ENCODE measurements at regions not wholly inside any gene's neighbourhood (a gene's known extent, or its start where the extent isn't known, plus 50 kb on each side); places are given as distances from the start of the nearest gene placed in this dataset.

DNA sequence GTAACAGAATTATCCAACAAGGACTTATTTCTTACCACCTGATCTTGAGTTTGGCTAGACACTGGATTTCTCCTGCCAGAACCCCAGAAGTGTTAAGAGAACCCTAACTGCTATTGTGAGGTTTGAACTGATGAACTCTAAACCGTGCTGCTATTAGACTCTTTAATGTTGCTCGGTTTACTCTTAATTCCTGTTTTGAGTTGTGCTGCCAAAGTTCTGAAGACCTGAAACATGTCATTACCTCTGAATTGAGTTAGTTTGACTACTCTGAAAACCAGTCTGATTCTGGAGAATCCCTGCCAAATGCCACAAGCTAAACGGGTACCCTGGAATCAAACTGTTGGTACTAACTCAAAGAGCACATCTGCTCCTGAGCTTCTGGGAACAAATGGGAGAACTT, 215.5 kb downstream of the KLF12 start:
- Histone ChIP-seq H3K36me3 (no peaks in the 10 kb centered on the region), H3K27ac (no peak overlapping the region), H3K4me1 (peaks cover 0 to 39% (median 9%) of the 10 kb centered on the region in 4 donors), H3K4me3 (no peak overlapping the region), H3K27me3 (no peaks in the 10 kb centered on the region), H3K9me3 (no peaks in the 10 kb centered on the region)
- intact Hi-C loops (cut with DNase I; ENCODE audit: low total_unique reads): no loop called here
- DNase-seq: no peak
- TF ChIP-seq CTCF (IDR thresholded peaks at IDR 0.05): no peak

- H3K27ac ChIP-seq: peak overlapping the region in 1 of 2 donors; percentile 50
- no peak overlapping the region for H3K4me3 ChIP-seq
- H3K9me3 ChIP-seq: no peaks in the 10 kb centered on the region
- intact Hi-C loops (cut with DNase I; ENCODE audit: low total_unique reads): no loop called here
- H3K4me1 ChIP-seq: peaks cover 0 to 57% (median 20%) of the 10 kb centered on the region in 4 donors
- no peaks in the 10 kb centered on the region for H3K36me3 ChIP-seq
- TF ChIP-seq CTCF (IDR thresholded peaks at IDR 0.05): no peak
- H3K27me3 ChIP-seq: no peaks in the 10 kb centered on the region
- no peak for DNase-seq
Observed at GRCh38 chr13:73913751-73914518, 220.3 kb downstream of the KLF12 start.

- Histone ChIP-seq H3K4me3 (no peak overlapping the region), H3K9me3 (no peaks in the 10 kb centered on the region), H3K27ac (peak overlapping the region in 1 of 2 donors; percentile 35), H3K36me3 (no peaks in the 10 kb centered on the region), H3K27me3 (no peaks in the 10 kb centered on the region), H3K4me1 (peaks cover 0 to 50% (median 20%) of the 10 kb centered on the region in 4 donors)
- intact Hi-C loops (cut with DNase I; ENCODE audit: low total_unique reads): no loop called here
- no peak for TF ChIP-seq CTCF (IDR thresholded peaks at IDR 0.05)
- DNase-seq: no peak
Observed at GRCh38 chr13:73913079-73913740, 221.0 kb downstream of the KLF12 start.

DNA sequence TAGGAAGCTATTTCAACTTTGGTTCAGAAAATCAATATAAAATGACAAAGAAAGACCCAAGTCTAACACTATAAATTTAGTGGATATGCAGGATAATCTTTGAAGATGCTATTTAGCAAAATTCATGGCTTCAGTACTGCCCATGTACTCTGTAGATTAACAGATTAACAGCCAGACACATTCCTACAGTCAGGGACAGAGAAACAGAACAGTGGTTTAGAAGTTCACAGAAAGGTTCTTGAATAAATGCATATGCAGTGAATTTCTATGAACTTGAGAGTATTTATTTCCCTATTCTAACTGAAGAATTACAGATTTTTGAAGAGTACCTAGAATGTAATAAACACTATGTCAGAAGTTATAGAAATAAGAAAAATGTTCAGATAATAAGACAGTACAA, 222.8 kb downstream of the KLF12 start:
- Histone ChIP-seq H3K27me3 (no peaks in the 10 kb centered on the region), H3K4me3 (no peak overlapping the region), H3K9me3 (no peaks in the 10 kb centered on the region), H3K27ac (no peak overlapping the region), H3K4me1 (peaks cover 0 to 42% (median 20%) of the 10 kb centered on the region in 4 donors), H3K36me3 (no peaks in the 10 kb centered on the region)
- no peak for TF ChIP-seq CTCF (IDR thresholded peaks at IDR 0.05)
- no peak for DNase-seq
- intact Hi-C loops (cut with DNase I; ENCODE audit: low total_unique reads): no loop called here

DNA sequence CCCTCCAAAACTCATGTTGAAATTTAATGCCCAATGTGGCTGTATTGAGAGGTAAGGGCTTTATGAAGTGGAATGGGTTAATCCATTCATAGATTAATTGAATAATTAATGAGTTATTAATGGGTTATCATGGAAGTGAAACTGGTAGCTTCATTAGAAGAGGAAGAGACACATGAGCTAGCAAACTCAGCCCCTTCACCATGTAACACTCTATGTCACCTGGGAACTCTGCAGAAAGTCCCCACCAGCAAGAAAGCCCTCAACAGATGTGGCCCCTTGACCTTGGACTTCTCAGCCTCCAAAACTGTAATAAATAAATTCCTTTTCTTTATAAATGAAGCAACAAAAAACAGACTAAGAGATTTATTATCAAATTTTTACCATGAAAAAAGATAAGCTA, 223.5 kb downstream of the KLF12 start:
- Histone ChIP-seq H3K4me3 (no peak overlapping the region), H3K36me3 (no peaks in the 10 kb centered on the region), H3K27ac (no peak overlapping the region), H3K27me3 (no peaks in the 10 kb centered on the region), H3K4me1 (peaks cover 0 to 42% (median 20%) of the 10 kb centered on the region in 4 donors), H3K9me3 (no peaks in the 10 kb centered on the region)
- intact Hi-C loops (cut with DNase I; ENCODE audit: low total_unique reads): no loop called here
- TF ChIP-seq CTCF (IDR thresholded peaks at IDR 0.05): no peak
- no peak for DNase-seq

All from tibial artery (tissue), 4 donors.